ENCODE measurements at regions not wholly inside any gene's neighbourhood (a gene's known extent, or its start where the extent isn't known, plus 50 kb on each side); places are given as distances from the start of the nearest gene placed in this dataset.

DNA sequence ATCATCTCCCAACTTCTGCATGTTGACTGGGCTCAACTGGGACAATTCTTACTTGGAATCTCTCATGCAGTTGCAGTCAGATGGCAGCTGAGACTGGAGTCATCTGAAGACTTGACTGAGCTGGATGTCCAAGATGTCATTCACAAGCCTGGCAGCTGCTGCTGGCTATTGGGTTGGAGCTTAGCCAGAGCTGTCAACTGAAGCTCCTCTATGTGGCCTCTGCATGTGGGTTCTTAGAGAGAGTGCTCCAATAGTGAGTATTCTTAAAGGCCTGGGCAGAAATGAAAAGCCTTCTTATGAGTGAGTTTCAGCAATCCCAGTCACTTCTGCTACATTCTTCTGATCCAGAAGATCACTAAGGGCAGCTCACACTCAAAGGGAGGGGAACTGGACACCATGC, 440.9 kb downstream of the LRIG3 start:
- DNase-seq = no peak

- DNase-seq = no peak
These were observed 438.5 kb downstream of the LRIG3 start for GRCh38 chr12:58481811-58482210.

GRCh38 chr12:58487255-58487654, 433.0 kb downstream of the LRIG3 start:
- DNase-seq = no peak

- DNase-seq = no peak
These were observed 432.6 kb downstream of the LRIG3 start for GRCh38 chr12:58487678-58488161.

- no peak for DNase-seq
These were observed 430.9 kb downstream of the LRIG3 start for GRCh38 chr12:58489394-58489793.

GRCh38 chr12:58491306-58491705, 429.0 kb downstream of the LRIG3 start:
- no peak for DNase-seq

DNA sequence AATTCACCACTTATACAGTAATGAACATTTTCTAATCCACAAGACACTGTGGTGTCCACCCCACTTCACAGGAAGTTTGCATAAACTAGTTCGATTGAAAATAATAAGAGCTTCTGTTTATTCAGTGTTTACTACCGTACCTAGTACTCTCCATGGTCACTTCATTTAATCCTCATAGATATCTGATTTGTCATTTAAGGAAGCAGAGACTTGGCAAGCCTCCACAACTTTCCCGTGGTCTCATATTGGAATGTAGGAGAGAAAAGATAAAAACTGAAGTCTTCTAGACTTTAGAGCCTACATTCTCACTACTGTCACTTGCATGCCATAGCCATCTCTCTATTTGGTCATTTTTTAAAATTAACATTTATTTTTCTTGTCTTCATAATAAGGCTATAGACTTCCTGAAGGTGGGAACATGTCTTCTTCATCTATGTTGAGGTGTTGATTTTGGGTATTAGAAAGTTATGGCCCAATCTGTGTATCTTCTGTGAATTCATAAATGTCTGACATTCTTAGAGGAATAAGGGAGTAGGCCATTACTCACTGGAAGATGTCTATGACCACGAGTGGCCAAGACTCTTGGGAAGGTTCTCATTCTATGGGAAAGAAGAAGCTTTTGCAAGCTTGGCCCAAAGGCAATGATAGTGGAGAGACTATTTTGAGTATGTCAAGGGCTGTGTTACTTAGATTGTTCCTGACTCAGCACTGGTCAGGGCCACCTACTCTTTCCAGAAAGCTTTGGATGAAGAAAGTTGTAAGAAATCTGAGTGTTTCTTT, 423.7 kb downstream of the LRIG3 start:
- no peak for DNase-seq

DNA sequence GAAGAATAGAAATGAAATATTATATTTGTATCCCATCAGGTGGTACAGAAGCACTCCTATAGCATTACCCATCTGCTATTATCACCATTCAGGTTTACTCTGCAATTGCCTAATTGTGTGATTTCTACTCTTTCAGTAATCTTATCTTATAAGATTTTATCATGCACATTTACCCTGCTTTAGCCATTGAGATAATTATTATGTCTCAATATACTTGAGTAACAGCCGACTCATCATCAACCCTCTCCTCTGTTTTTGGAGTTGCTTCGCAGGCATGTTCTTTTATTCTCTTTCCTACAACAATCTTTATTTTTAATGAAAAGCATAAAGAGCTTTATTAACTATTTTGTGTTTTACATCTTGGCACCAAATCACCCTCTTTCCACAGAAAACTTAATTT, 419.9 kb downstream of the LRIG3 start:
- no peak for DNase-seq

GRCh38 chr12:58502226-58502625, 418.1 kb downstream of the LRIG3 start:
- peak in 16 of 51 donors; percentile 0 to 19 (median 4) for DNase-seq

- peak in 1 of 51 donors; percentile 1 for DNase-seq
These were observed 417.5 kb downstream of the LRIG3 start for GRCh38 chr12:58502841-58503240.

DNA sequence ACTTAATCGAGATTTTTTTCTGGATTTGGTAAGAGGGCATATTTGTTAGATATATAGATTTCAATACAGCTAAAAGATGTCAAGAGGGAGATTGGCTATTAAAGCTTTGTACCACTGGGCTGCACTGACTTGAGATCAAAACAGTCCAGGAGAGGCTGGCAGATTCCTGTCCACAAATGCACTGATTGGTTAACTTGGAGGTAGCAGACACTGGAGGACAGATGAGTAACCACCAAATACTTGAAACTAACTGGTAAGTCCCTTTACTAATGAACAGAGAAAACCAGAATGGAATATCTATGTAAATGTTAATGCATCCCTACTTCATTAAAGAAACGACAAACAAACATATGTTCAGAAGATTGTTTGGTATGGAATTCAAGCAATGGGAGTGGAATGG, 416.6 kb downstream of the LRIG3 start:
- DNase-seq = no peak

GRCh38 chr12:58504143-58504938, 416.0 kb downstream of the LRIG3 start:
- DNase-seq = no peak

DNA sequence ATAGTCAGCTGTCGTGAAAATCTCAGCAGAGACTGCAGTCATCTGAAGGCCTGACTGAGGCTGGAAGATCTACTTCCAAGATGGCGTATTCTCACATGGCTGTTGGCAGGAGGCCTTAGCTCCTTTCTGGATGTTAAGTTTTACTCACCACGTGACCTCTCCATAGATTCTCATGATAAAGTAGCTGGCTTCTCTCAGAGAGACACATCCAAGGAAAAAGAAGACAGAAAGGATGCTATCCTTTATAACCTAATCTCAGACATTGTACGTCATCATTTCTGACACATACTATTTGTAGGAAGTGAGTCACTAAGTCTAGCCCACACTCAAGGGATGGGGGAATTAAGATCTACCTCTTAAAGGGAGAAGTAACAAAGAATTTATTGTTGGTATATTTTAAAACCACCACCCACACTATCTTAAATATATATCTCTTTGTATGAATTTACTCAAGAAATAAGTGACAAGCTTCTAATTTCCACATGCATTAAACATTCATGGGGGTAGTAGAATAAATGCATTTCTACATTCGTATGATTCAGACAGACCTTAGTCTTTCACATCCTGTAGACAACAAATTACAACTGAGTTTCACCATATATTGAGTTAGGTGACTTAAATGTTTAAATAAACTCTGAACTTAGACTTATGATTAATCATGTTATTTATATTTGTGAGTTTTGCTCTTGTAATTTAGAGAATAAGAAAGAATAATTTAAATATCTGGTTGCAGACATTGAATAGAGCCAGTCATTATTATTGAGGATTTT, 411.0 kb downstream of the LRIG3 start:
- no peak for DNase-seq

GRCh38 chr12:58513301-58513834, 406.9 kb downstream of the LRIG3 start:
- DNase-seq = no peak

GRCh38 chr12:58513852-58514251, 406.5 kb downstream of the LRIG3 start:
- no peak for DNase-seq

GRCh38 chr12:58519839-58520238, 400.5 kb downstream of the LRIG3 start:
- DNase-seq = no peak

DNA sequence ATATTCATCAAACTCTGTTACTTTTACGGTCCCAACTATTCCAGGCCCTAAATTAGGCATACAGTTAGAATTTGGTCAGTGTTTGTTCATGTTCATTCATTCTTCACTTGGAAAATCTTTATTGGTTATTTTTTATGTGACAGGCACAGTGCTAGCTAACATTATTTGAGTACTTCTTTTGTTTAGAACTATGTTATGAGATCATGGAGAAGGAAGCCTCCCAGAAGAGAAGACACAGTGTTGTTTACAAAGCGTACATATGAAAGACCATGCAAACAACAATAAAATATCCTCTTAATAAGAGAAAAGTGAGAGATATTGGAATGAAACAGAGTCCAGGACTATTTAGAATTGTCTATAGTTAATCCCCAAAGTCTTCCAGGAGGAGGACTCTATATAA, 399.2 kb downstream of the LRIG3 start:
- no peak for DNase-seq

GRCh38 chr12:58521796-58522195, 398.5 kb downstream of the LRIG3 start:
- no peak for DNase-seq

- no peak for DNase-seq
These were observed 396.9 kb downstream of the LRIG3 start for GRCh38 chr12:58523360-58523759.

DNA sequence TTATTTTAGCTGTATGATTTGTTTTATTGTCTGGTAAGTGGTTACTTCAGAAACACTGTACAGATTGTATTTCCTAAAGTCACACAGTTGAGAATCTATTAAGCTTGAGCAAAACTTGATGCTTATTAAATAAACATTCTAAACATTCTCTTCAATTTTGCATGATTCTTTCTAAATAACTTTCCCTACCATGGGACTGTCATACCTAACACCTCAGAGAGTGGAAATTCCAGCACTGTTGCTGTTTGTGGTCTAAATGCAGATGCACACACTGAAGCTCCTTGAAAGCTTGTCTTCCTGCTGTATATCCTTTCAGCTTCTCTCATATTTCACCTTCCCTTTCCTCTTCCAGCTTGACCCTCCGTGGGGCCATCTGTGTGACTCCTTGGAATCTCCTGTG, 392.0 kb downstream of the LRIG3 start:
- no peak for DNase-seq

GRCh38 chr12:58529114-58529665, 391.1 kb downstream of the LRIG3 start:
- no peak for DNase-seq
